ENCODE measurements at regions not wholly inside any gene's neighbourhood (a gene's known extent, or its start where the extent isn't known, plus 50 kb on each side); places are given as distances from the start of the nearest gene placed in this dataset.
A peak's percentile ranks its signal among the peaks of the same experiment; 100 is the strongest.

GRCh38 chr14:51398898-51399297 is 158.9 kb downstream of the TMX1 start:
- Histone ChIP-seq H3K79me2 (ENCODE audit: insufficient read depth) (no peaks in the 10 kb centered on the region), H3K9ac (peak overlapping the region; percentile 69), H3K9me3 (ENCODE audit: low read depth) (no peaks in the 10 kb centered on the region), H3F3A (ENCODE audit: insufficient read depth) (peaks cover 52% of the 10 kb centered on the region), H3K27ac (peak overlapping the region; percentile 98), H3K36me3 (ENCODE audit: low read depth) (no peaks in the 10 kb centered on the region), H3K4me1 (ENCODE audit: insufficient read depth) (peaks cover 63% of the 10 kb centered on the region), H3K4me2 (ENCODE audit: unreplicated experiment) (peak overlapping the region; percentile 35), H4K20me1 (ENCODE audit: insufficient read depth) (no peaks in the 10 kb centered on the region), H3K4me3 (no peak overlapping the region), H3K27me3 (replicated peaks; ENCODE audit: insufficient read depth) (no peaks in the 10 kb centered on the region), H2AFZ (0 out of 2 replicates have a peak overlapping the region, but pooled peaks have one; percentile 20), H3K9me2 (ENCODE audit: insufficient read depth) (no peaks in the 10 kb centered on the region)
- TF ChIP-seq EZH2phosphoT487 (IDR thresholded peaks at IDR 0.05; ENCODE audit: insufficient read depth, low read depth) = no peak
- TF ChIP-seq EZH2 (IDR thresholded peaks at IDR 0.05; ENCODE audit: insufficient read depth, poor library complexity, severe bottlenecking) = no peak
- peak; percentile 96 for DNase-seq
- in situ Hi-C loops (cut with MboI) = no loop called here
- WGBS, 2 experiments (ENCODE audit: low coverage in 1 of 2, low lambda C conversion rate in 2 of 2, missing lambda C conversion rate in 2 of 2) = 1 to 2% methylated on average over 4 of the region's 4 CpGs

- H3F3A ChIP-seq (ENCODE audit: insufficient read depth) = peaks cover 40% of the 10 kb centered on the region
- DNase-seq = peak; percentile 20
- in situ Hi-C loops (cut with MboI) = no loop called here
- no peak overlapping the region for H3K27ac ChIP-seq
- TF ChIP-seq EZH2phosphoT487 (IDR thresholded peaks at IDR 0.05; ENCODE audit: insufficient read depth, low read depth) (no peak), EZH2 (IDR thresholded peaks at IDR 0.05; ENCODE audit: insufficient read depth, poor library complexity, severe bottlenecking) (no peak)
- 60 to 62% methylated on average over 2 of the region's 2 CpGs for WGBS, 2 experiments (ENCODE audit: low coverage in 1 of 2, low lambda C conversion rate in 2 of 2, missing lambda C conversion rate in 2 of 2)
- no peaks in the 10 kb centered on the region for H3K79me2 ChIP-seq (ENCODE audit: insufficient read depth)
- no peaks in the 10 kb centered on the region for H3K9me3 ChIP-seq (ENCODE audit: low read depth)
- no peaks in the 10 kb centered on the region for H4K20me1 ChIP-seq (ENCODE audit: insufficient read depth)
- H3K9ac ChIP-seq = no peak overlapping the region
- no peak overlapping the region for H2AFZ ChIP-seq
- H3K27me3 ChIP-seq (replicated peaks; ENCODE audit: insufficient read depth) = no peaks in the 10 kb centered on the region
- no peaks in the 10 kb centered on the region for H3K9me2 ChIP-seq (ENCODE audit: insufficient read depth)
- no peak overlapping the region for H3K4me3 ChIP-seq
- no peaks in the 10 kb centered on the region for H3K36me3 ChIP-seq (ENCODE audit: low read depth)
- no peak overlapping the region for H3K4me2 ChIP-seq (ENCODE audit: unreplicated experiment)
- H3K4me1 ChIP-seq (ENCODE audit: insufficient read depth) = peaks cover 50% of the 10 kb centered on the region
Observed at GRCh38 chr14:51400139-51400538, 160.1 kb downstream of the TMX1 start.

- DNase-seq = peak; percentile 32
- Histone ChIP-seq H3K4me1 (ENCODE audit: insufficient read depth) (peaks cover 41% of the 10 kb centered on the region), H4K20me1 (ENCODE audit: insufficient read depth) (no peaks in the 10 kb centered on the region), H3K36me3 (ENCODE audit: low read depth) (no peaks in the 10 kb centered on the region), H2AFZ (peak overlapping the region; percentile 35), H3K9me2 (ENCODE audit: insufficient read depth) (no peaks in the 10 kb centered on the region), H3K27ac (no peak overlapping the region), H3K79me2 (ENCODE audit: insufficient read depth) (no peaks in the 10 kb centered on the region), H3K4me3 (no peak overlapping the region), H3K27me3 (replicated peaks; ENCODE audit: insufficient read depth) (no peaks in the 10 kb centered on the region), H3K9me3 (ENCODE audit: low read depth) (no peaks in the 10 kb centered on the region), H3K4me2 (ENCODE audit: unreplicated experiment) (no peak overlapping the region), H3K9ac (no peak overlapping the region), H3F3A (ENCODE audit: insufficient read depth) (peaks cover 32% of the 10 kb centered on the region)
- TF ChIP-seq EZH2 (IDR thresholded peaks at IDR 0.05; ENCODE audit: insufficient read depth, poor library complexity, severe bottlenecking) (no peak), EZH2phosphoT487 (IDR thresholded peaks at IDR 0.05; ENCODE audit: insufficient read depth, low read depth) (no peak)
- WGBS, 2 experiments (ENCODE audit: low coverage in 1 of 2, low lambda C conversion rate in 2 of 2, missing lambda C conversion rate in 2 of 2) = 48 to 53% methylated on average over 2 of the region's 2 CpGs
- in situ Hi-C loops (cut with MboI) = no loop called here
Observed at GRCh38 chr14:51401272-51401671, 161.2 kb downstream of the TMX1 start.

- Histone ChIP-seq H4K20me1 (ENCODE audit: insufficient read depth) (no peaks in the 10 kb centered on the region), H3K9me3 (ENCODE audit: low read depth) (no peaks in the 10 kb centered on the region), H3K4me3 (no peak overlapping the region), H3K79me2 (ENCODE audit: insufficient read depth) (no peaks in the 10 kb centered on the region), H2AFZ (peak overlapping the region; percentile 35), H3K36me3 (ENCODE audit: low read depth) (no peaks in the 10 kb centered on the region), H3F3A (ENCODE audit: insufficient read depth) (peaks cover 28% of the 10 kb centered on the region), H3K27ac (no peak overlapping the region), H3K4me2 (ENCODE audit: unreplicated experiment) (no peak overlapping the region), H3K9me2 (ENCODE audit: insufficient read depth) (no peaks in the 10 kb centered on the region), H3K9ac (no peak overlapping the region), H3K27me3 (replicated peaks; ENCODE audit: insufficient read depth) (no peaks in the 10 kb centered on the region), H3K4me1 (ENCODE audit: insufficient read depth) (peaks cover 39% of the 10 kb centered on the region)
- in situ Hi-C loops (cut with MboI) = no loop called here
- no peak for DNase-seq
- 46 to 48% methylated on average over 2 of the region's 2 CpGs for WGBS, 2 experiments (ENCODE audit: low coverage in 1 of 2, low lambda C conversion rate in 2 of 2, missing lambda C conversion rate in 2 of 2)
- TF ChIP-seq EZH2phosphoT487 (IDR thresholded peaks at IDR 0.05; ENCODE audit: insufficient read depth, low read depth) (no peak), EZH2 (IDR thresholded peaks at IDR 0.05; ENCODE audit: insufficient read depth, poor library complexity, severe bottlenecking) (no peak)
Observed at GRCh38 chr14:51401756-51402155, 161.7 kb downstream of the TMX1 start.

GRCh38 chr14:51410897-51411296 is 170.8 kb downstream of the TMX1 start:
- Histone ChIP-seq H3K9ac (no peak overlapping the region), H2AFZ (peak overlapping the region; percentile 73), H3K27ac (no peak overlapping the region), H4K20me1 (ENCODE audit: insufficient read depth) (no peaks in the 10 kb centered on the region), H3K27me3 (replicated peaks; ENCODE audit: insufficient read depth) (no peaks in the 10 kb centered on the region), H3K4me1 (ENCODE audit: insufficient read depth) (no peaks in the 10 kb centered on the region), H3F3A (ENCODE audit: insufficient read depth) (no peaks in the 10 kb centered on the region), H3K9me3 (ENCODE audit: low read depth) (no peaks in the 10 kb centered on the region), H3K79me2 (ENCODE audit: insufficient read depth) (no peaks in the 10 kb centered on the region), H3K4me3 (no peak overlapping the region), H3K36me3 (ENCODE audit: low read depth) (no peaks in the 10 kb centered on the region), H3K4me2 (ENCODE audit: unreplicated experiment) (no peak overlapping the region), H3K9me2 (ENCODE audit: insufficient read depth) (no peaks in the 10 kb centered on the region)
- WGBS, 2 experiments (ENCODE audit: low coverage in 1 of 2, low lambda C conversion rate in 2 of 2, missing lambda C conversion rate in 2 of 2) = 12 to 21% methylated on average over 3 of the region's 3 CpGs
- TF ChIP-seq EZH2phosphoT487 (IDR thresholded peaks at IDR 0.05; ENCODE audit: insufficient read depth, low read depth) (no peak), EZH2 (IDR thresholded peaks at IDR 0.05; ENCODE audit: insufficient read depth, poor library complexity, severe bottlenecking) (no peak)
- in situ Hi-C loops (cut with MboI) = no loop called here
- no peak for DNase-seq
